GM18858 (cell line): ENCODE measurements at regions not wholly inside any gene's neighbourhood (a gene's known extent, or its start where the extent isn't known, plus 50 kb on each side); places are given as distances from the start of the nearest gene placed in this dataset.
A peak's percentile ranks its signal among the peaks of the same experiment; 100 is the strongest.
"Not testable (repeated sequence)": the region's sequence is repeated elsewhere in the genome, so short reads cannot be mapped to it uniquely, and the experiment has no call there.

Experiments
- ATAC-seq: cut with Tn5 transposase; IDR thresholded peaks from one replicate; pipeline ENCODE4 v1.9.1; 2021; ENCODE audit not compliant: unreplicated experiment

DNA sequence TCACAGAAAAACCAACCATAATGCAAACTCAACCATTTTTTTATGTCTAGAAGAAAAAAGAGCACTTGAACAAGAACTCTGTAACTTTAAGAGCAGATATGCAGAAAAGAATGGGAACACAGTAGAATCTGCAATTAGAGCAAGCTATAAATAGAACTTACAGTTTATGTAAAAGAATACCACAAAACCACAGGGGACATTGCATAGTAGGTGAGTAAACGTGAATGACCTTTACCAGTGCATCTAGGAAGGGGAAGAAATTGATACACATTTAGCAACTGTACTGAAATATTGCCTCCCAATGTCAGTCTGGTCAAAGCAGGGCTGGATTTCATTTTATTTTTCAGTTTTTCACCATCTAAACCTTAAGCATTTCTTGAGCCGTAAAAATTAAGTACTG is 242.2 kb upstream of the EDNRB start:
- no peak for ATAC-seq

GRCh38 chr13:78152415-78152814 is 233.8 kb upstream of the EDNRB start:
- no peak for ATAC-seq

DNA sequence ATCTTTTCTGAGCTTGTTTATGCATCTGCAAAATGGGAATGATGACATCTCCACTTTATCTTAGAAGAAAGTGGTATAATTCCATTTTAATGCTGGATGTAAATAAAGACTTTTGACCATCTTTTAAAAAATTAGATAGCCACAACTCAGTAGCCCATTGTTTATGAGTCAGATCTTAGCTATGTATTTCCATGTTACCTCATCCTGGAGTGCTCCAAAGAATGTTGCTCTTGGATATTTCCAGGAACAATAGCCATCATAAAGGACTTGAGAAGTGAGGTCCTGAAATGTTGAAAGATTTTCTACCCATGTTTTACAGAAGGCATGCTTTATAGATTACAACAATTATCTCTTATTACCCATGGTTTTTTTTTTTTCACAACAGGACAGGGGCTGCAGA is 229.3 kb upstream of the EDNRB start:
- no peak for ATAC-seq

- ATAC-seq, result no peak
Observed at GRCh38 chr13:78145276-78145675, 226.6 kb upstream of the EDNRB start.

DNA sequence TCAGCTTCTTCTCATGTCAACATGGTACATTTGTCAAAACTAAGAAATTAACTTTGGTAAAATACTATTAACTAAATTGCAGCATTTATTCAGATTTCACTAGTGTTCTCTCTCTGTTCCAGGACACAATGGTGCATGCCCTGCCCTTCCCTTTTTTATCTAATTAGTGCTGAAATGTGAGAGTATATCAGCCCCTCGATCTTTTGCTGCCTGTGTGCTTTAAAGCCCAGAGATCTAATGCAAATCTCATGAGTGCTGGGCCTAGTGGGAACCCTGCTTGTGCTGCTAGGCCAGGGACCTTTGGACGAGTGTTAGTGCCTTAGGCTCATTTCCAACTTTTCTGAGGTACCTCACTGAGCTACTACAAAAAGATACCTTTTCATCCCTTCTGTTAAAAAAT is 221.1 kb upstream of the EDNRB start:
- ATAC-seq, result no peak

DNA sequence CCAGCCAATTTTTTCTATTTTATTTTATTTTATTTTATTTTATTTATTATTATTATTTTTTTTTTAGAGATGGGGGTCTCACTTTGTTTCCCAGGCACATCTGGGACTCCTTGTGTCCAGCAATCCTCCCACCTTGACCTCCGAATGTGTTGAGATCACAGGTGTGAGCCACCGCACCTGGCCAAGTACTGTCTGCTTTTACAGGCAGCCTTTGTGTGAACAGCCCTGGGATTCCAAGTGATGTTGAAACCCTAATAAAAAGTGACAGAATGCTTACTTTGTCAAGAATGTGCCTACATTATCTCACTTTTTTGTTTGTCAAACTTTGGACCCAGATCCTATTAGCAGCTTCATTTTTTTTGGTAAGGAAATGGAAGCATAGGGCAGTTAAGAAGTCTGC is 220.1 kb upstream of the EDNRB start:
- no peak for ATAC-seq

- peak; percentile 87 for ATAC-seq
Observed at GRCh38 chr13:78137404-78138142, 218.9 kb upstream of the EDNRB start.

DNA sequence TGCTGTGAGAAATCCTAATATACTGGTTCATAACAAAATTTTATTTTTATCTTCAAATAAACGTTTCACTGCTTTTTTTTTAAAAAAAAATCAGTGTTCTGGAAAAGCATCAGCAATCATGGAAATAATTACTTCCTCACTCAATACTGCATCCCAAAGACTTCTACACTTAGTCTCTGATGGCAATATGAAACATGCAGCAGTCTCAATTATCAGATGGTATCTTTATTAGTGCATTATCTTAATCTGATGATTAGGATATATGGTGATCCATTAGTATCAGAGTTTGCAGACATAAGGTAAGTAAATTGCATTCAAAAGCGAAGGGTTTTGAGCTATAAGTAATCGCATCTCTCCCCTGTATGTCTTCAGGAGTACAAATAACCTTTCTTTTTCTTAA is 218.3 kb upstream of the EDNRB start:
- no peak for ATAC-seq

GRCh38 chr13:78133511-78133910 is 214.9 kb upstream of the EDNRB start:
- ATAC-seq, result no peak

DNA sequence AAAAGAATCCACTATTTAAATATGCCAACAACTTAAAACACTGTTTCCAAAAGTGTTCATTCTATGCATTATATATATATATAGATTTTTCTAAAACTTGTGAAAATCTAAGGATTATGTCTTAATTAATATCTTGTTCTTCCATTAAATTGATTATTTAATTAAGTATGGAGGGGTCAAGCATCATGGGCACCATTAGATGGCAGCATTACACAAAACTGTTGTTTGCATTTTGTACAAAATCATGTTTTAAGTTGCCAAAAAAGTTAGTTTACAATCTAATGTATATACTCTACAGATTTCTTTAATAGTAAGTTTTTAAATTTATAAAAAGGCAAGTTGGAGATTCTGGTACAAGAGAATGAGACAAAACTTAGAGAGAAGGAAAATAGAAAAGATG is 213.2 kb upstream of the EDNRB start:
- ATAC-seq, result no peak

GRCh38 chr13:78131346-78131745 is 212.7 kb upstream of the EDNRB start:
- ATAC-seq, result no peak

DNA sequence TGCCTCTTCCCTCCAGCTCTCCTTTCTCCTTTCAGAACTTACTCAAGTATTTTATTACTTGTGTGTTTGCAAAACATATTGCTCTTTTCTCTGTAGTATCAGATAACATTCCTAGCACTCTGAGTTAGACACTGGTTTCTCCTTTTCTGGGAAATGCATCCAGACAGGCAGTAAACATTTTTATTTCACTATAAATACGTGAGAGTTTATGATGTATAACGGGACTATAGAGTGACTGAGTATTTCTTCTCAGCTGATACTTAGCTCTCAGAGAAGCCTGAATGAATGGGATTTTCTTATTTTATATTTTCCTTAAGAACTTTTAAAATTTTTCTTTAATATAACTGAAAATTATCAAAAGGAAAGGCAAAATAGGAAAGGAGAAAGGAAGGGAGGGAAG is 211.2 kb upstream of the EDNRB start:
- ATAC-seq, result no peak

DNA sequence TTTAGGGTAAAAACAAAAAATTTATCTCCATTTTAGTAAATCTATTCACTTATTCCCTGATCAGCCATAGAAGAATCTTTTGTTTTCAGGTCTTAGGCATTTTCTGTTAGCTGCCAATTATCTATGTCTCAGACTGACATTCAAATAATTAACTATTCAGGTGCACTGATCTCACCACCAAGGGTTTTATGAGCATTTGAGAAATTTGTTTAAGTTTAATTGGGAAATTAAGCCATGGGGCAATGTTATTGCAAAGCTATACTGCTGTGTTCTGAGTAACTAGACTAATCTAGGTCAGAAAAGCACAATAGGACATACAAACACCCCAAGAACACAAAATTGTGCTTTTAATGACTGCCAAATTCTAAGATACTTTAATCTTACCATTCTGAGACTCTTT is 210.7 kb upstream of the EDNRB start:
- ATAC-seq, result no peak

GRCh38 chr13:78121459-78122348 is 203.1 kb upstream of the EDNRB start:
- peak; percentile 35 for ATAC-seq

DNA sequence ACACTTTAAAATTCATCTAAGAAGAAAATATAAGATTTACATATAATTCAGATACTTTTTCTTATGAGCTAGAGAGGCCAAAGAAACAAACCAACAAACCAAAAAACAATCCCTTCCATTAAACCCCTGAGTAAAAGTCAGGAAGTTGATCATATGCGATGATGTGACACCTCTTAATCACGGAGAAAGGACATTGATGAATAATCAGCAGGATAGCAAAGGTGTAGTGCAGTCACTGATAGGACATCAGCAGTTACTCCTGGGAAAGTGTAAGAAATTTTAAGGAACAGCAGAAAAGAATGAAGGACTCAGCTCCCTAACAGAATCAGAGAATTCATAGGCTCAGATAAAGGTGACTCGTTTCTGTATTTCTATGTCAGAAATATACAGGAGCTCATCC is 202.4 kb upstream of the EDNRB start:
- ATAC-seq, result no peak

DNA sequence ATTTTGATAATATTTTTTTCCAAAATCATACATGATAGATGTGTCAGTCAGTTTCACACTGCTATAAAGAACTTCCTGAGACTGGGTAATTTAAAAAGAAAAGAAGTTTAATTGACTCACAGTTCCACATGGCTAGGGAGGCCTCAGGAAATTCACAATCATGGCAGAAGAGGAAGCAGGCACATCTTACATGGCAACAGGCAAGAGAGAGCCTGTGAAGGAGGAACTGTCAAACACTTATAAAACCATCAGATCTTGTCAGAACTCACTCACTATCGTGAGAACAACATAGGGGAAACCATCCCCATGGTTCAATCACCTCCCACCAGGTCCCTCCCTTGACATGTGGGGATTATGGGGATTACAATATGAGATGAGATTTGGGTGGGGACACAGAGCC is 201.5 kb upstream of the EDNRB start:
- ATAC-seq, result not testable (repeated sequence)

GRCh38 chr13:78117070-78117469 is 198.4 kb upstream of the EDNRB start:
- ATAC-seq, result not testable (repeated sequence)

DNA sequence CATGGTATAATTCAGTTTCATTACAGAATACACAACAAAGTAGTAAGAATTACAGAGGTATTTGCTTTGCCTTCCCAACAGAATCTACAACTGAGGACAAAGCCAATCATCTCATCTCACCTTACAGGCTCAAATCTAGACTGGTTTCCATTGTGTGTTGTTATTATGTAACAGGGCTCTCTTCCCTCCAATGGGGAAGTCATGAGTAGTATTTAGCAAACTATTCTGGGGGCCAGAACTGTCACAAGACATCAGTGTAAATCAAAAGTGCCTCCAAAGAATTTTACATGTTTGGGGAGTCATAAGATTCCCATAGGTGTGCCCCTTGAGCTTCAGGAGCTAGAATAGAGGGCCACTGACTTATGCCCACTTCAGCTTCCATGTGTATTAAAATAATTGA is 187.0 kb upstream of the EDNRB start:
- ATAC-seq, result no peak

GRCh38 chr13:78103936-78104335 is 185.3 kb upstream of the EDNRB start:
- ATAC-seq, result no peak

DNA sequence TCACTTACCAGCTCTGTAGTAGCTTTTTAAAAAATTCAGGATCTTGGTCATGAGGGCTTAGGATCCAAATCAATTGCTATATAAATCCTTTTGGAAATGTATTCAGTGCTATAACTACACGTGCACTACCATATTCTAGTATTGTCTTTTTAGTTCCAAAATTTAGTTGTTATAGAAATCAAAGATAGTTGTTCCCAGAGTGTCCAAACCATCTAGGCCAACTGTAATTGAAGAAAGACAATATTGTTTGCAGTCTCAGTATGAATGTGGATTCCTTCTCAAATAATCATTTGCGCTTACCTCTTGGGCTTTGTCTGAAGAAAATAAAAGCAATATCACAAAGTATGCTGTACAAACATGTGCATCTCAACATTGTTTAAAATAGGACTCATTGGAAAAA is 184.1 kb upstream of the EDNRB start:
- ATAC-seq, result no peak

- peak; percentile 67 for ATAC-seq
Observed at GRCh38 chr13:78102121-78102677, 183.6 kb upstream of the EDNRB start.

GRCh38 chr13:78100486-78100885 is 181.9 kb upstream of the EDNRB start:
- ATAC-seq, result no peak
